Spleen (tissue), 11 donors: ENCODE measurements at regions not wholly inside any gene's neighbourhood (a gene's known extent, or its start where the extent isn't known, plus 50 kb on each side); places are given as distances from the start of the nearest gene placed in this dataset.
"Not testable (repeated sequence)": the region's sequence is repeated elsewhere in the genome, so short reads cannot be mapped to it uniquely, and the experiment has no call there.

ENCODE experiments used
- DNase-seq: peaks from one replicate; pipeline ENCODE4 v3.0.0-alpha.2; 2020
- H3K27ac ChIP-seq, 8 donors: fragments of 200-600 bp; sonication (generic) in 7 of 8; 1 replicate in 4 of 8; 2 replicates in 4 of 8; pipeline versions ENCODE4 v1.5.0 to v1.8.0; 2016 to 2021; ENCODE audit warnings: inconsistent platforms in 4 of 8, mild to moderate bottlenecking in 4 of 8, moderate library complexity in 1 of 8
- H3K27me3 ChIP-seq, 7 donors: fragments of 200-600 bp; sonication (generic) in 6 of 7; replicated peaks in 1 of 7; 1 replicate in 4 of 7; 2 replicates in 3 of 7; pipeline versions ENCODE4 v1.5.0 to v1.8.0; 2016 to 2021; ENCODE audit warnings: inconsistent platforms in 3 of 7, mild to moderate bottlenecking in 1 of 7
- H3K36me3 ChIP-seq, 6 donors: fragments of 200-600 bp; sonication (generic) in 5 of 6; 1 replicate in 4 of 6; 2 replicates in 2 of 6; pipeline versions ENCODE4 v1.5.0 to v1.8.0; 2016 to 2021; ENCODE audit warnings: inconsistent platforms in 2 of 6
- H3K4me1 ChIP-seq, 6 donors: fragments of 200-600 bp; sonication (generic) in 5 of 6; 1 replicate in 3 of 6; 2 replicates in 3 of 6; pipeline versions ENCODE4 v1.5.0 to v1.8.0; 2016 to 2021; ENCODE audit warnings: inconsistent platforms in 3 of 6
- H3K4me3 ChIP-seq, 8 donors: fragments of 200-600 bp; sonication (generic) in 7 of 8; 1 replicate in 4 of 8; 2 replicates in 4 of 8; pipeline versions ENCODE4 v1.5.0 to v1.8.0; 2016 to 2021; ENCODE audit warnings: inconsistent platforms in 4 of 8, mild to moderate bottlenecking in 4 of 8, moderate library complexity in 2 of 8
- H3K9me3 ChIP-seq, 8 donors: fragments of 200-600 bp; sonication (generic) in 7 of 8; 1 replicate in 4 of 8; 2 replicates in 4 of 8; pipeline versions ENCODE4 v1.5.0 to v1.8.0; 2016 to 2021; ENCODE audit warnings: inconsistent platforms in 4 of 8
- POLR2A ChIP-seq, 3 donors: fragments of 450-650 bp; IDR thresholded peaks; one replicate each; pipeline ENCODE4 v1.5.1; 2017; ENCODE audit warnings: antibody characterized with exemption in 3 of 3, mild to moderate bottlenecking in 1 of 3
- POLR2AphosphoS5 ChIP-seq, 3 donors: sonication (generic); formaldehyde crosslinking; IDR thresholded peaks; one replicate each; pipeline ENCODE4 v1.5.1; 2017; ENCODE audit warnings: antibody characterized with exemption in 3 of 3
- WGBS, 5 donors: extraction: QIAGEN DNeasy Blood & Tissue Kit in 3 of 5; methylation state at CpG; one replicate each; pipeline versions ENCODE4 v1.1.5 to v1.1.7; 2013 to 2018; 5-methylcytosine and 5-hydroxymethylcytosine counted together
- intact Hi-C: fragments of 100-400 bp; cut with DNase I; formaldehyde crosslinking; loops from one replicate; pipeline ENCODE4 v1.15.0; 2023; ENCODE audit warnings: low total_unique reads
- TF ChIP-seq, protein P1 (sequence below), 11 experiments: fragments of 200-600 bp in 7 of 11; fragments of 450-650 bp in 4 of 11; sonication (generic) in 4 of 11; IDR thresholded peaks in 8 of 11; conservative IDR thresholded peaks in 3 of 11; 1 replicate in 7 of 11; 2 replicates in 4 of 11; pipeline versions ENCODE4 v1.4.0 to v1.8.0; 2016 to 2021; ENCODE audit warnings: antibody characterized with exemption in 11 of 11, inconsistent platforms in 4 of 11, mild to moderate bottlenecking in 1 of 11
- donor health status: healthy with polysubstance abuse.
- donor health status: DM: no; HTN: no; CAD: no; lungs with moderate emphysema.
- donor health status: DM: no; HTN: no; CAD: no.
- donor health status: Bipolar disorder and iron deficiency.
- donor health status: healthy.
- donor health status: DM: no; HTN: no; CAD: no.
- donor health status: DM: yes; HTN: yes; CAD: no.

DNA sequence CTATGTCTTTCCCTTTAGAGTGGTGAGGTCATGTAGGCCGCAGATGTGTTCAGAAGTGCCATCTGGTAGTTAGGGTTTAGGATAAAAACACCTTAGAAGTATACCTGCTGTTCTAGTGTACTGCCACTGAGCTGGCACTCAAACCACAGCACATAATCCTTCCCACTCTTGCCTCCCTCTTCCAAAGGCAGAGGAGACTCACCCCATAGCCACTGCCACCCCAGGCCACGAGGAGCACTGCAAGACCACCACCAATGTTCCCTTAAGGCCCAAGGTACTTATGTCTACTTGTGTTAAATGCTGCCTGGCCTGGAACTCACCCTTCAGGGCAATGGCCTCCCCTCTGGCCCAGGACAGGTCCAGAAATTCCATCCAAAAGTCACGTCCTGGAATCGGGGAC, 379.5 kb upstream of the EDIL3 start:
- Histone ChIP-seq H3K36me3 (no peaks in the 10 kb centered on the region), H3K9me3 (peaks cover 0 to 8% (median 0%) of the 10 kb centered on the region in 8 donors), H3K27ac (no peak overlapping the region), H3K4me1 (no peaks in the 10 kb centered on the region), H3K4me3 (no peak overlapping the region), H3K27me3 (no peaks in the 10 kb centered on the region)
- intact Hi-C loops = no loop called here
- TF ChIP-seq POLR2A (IDR thresholded peaks at IDR 0.05) (no peak), POLR2AphosphoS5 (IDR thresholded peaks at IDR 0.05) (no peak)
- TF ChIP-seq, protein P1, sequence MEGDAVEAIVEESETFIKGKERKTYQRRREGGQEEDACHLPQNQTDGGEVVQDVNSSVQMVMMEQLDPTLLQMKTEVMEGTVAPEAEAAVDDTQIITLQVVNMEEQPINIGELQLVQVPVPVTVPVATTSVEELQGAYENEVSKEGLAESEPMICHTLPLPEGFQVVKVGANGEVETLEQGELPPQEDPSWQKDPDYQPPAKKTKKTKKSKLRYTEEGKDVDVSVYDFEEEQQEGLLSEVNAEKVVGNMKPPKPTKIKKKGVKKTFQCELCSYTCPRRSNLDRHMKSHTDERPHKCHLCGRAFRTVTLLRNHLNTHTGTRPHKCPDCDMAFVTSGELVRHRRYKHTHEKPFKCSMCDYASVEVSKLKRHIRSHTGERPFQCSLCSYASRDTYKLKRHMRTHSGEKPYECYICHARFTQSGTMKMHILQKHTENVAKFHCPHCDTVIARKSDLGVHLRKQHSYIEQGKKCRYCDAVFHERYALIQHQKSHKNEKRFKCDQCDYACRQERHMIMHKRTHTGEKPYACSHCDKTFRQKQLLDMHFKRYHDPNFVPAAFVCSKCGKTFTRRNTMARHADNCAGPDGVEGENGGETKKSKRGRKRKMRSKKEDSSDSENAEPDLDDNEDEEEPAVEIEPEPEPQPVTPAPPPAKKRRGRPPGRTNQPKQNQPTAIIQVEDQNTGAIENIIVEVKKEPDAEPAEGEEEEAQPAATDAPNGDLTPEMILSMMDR (IDR thresholded peaks at IDR 0.05 in 8 of 11, conservative IDR thresholded peaks at IDR 0.05 in 3 of 11) = no peak
- 68 to 76% (median 75%) methylated on average over 4 of the region's 4 CpGs for WGBS, 5 donors
- DNase-seq = no peak

DNA sequence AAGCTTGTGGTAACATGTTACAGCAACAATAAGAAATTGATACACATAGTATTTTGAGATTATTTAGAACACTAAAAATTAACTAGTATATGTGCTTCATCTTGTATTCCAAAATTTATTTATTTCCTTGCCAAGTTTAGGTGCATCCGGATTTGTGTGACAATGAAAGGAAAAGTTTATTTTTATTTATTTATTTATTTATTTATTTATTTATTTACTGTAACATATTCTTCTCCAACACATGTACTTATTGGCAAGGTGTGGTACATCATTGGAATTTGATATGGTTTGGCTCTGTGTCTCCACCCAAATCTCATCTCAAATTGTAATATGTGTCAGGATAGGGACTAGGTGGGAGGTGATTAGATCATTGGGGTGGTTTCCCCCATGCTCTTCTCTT, 373.3 kb upstream of the EDIL3 start:
- H3K27ac ChIP-seq = no peak overlapping the region
- DNase-seq = no peak
- no peaks in the 10 kb centered on the region for H3K4me1 ChIP-seq
- H3K27me3 ChIP-seq = no peaks in the 10 kb centered on the region
- H3K4me3 ChIP-seq = no peak overlapping the region
- H3K9me3 ChIP-seq = no peaks in the 10 kb centered on the region
- intact Hi-C loops = no loop called here
- TF ChIP-seq POLR2A (IDR thresholded peaks at IDR 0.05) (no peak), POLR2AphosphoS5 (IDR thresholded peaks at IDR 0.05) (no peak)
- TF ChIP-seq, protein P1 (IDR thresholded peaks at IDR 0.05 in 8 of 11, conservative IDR thresholded peaks at IDR 0.05 in 3 of 11) = no peak
- H3K36me3 ChIP-seq = no peaks in the 10 kb centered on the region
- 80 to 94% (median 85%) methylated on average over 1 of the region's 1 CpG for WGBS, 5 donors

DNA sequence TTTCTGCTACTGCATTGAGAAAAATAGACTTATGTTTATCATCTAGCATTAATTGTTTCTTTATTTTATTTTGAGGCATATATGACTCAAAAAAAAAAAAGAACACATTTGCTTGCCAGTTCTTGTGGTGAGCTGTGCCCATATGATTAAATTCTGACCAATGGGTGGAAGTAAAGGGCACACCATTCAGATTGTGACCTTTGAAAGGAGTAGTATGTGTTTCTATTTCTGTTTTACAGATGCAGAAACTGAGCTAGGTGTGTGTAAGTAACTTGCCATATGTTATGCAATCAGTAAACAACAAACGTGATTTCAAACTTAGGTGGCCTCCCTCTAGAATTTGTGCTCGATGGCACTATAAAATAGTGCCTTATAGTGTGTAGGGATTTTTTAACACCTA, 368.1 kb upstream of the EDIL3 start:
- TF ChIP-seq POLR2AphosphoS5 (IDR thresholded peaks at IDR 0.05) (no peak), POLR2A (IDR thresholded peaks at IDR 0.05) (no peak)
- TF ChIP-seq, protein P1 (IDR thresholded peaks at IDR 0.05 in 8 of 11, conservative IDR thresholded peaks at IDR 0.05 in 3 of 11) = no peak
- intact Hi-C loops = no loop called here
- DNase-seq = no peak
- Histone ChIP-seq H3K27ac (no peak overlapping the region), H3K4me3 (no peak overlapping the region), H3K4me1 (no peaks in the 10 kb centered on the region), H3K27me3 (no peaks in the 10 kb centered on the region), H3K9me3 (no peaks in the 10 kb centered on the region), H3K36me3 (no peaks in the 10 kb centered on the region)
- WGBS, 5 donors = 69 to 85% (median 73%) methylated on average over 2 of the region's 2 CpGs

DNA sequence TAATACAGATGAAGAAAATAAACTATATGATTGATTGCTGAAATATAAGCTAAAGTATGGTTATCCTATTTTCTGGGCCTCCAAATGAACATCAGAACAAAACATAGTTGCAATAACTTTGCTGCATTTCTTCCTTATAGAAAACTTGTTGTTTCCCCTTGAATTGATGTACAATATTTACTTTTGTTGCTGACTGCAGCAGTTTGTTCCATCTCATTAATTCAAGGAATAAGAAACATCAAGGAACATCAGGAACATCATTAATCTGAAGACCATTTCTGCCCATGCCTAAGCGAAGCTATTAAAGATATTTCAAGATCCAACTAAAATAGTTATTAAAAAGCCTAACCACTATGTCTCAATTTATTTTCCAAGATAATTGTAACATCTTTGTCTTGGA, 363.6 kb upstream of the EDIL3 start:
- H3K4me1 ChIP-seq = no peaks in the 10 kb centered on the region
- no peak overlapping the region for H3K27ac ChIP-seq
- TF ChIP-seq POLR2A (IDR thresholded peaks at IDR 0.05) = no peak
- TF ChIP-seq, protein P1 (IDR thresholded peaks at IDR 0.05 in 8 of 11, conservative IDR thresholded peaks at IDR 0.05 in 3 of 11) = no peak
- TF ChIP-seq POLR2AphosphoS5 (IDR thresholded peaks at IDR 0.05) = no peak
- H3K4me3 ChIP-seq = no peak overlapping the region
- H3K36me3 ChIP-seq = no peaks in the 10 kb centered on the region
- WGBS, 5 donors = 0 to 81% (median 48%) methylated on average over 1 of the region's 1 CpG
- no peak for DNase-seq
- H3K9me3 ChIP-seq = peaks cover 0 to 9% (median 0%) of the 10 kb centered on the region in 8 donors
- no peaks in the 10 kb centered on the region for H3K27me3 ChIP-seq
- intact Hi-C loops = no loop called here

DNA sequence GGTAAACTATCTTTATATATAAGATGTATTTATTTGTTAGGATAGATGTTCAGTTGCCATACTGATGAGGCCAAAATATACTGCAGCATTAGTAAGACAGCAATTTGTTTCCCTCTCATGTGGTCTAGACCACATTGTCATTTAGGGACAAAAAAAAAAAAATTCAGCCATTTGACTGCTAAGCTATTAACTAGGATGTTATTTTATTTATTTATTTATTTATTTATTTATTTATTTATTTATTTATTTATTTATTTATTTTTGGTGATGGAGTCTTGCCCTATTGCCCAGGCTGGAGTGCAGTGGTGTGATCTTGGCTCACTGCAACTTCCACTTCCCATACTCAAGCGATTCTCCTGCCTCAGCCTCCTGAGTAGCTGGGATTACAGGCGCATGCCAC, 361.6 kb upstream of the EDIL3 start:
- intact Hi-C loops, H3K4me3 ChIP-seq: not testable (repeated sequence)
- WGBS, 5 donors = 83 to 94% (median 86%) methylated on average over 2 of the region's 2 CpGs

More for the DNA sequence above, 361.6 kb upstream of the EDIL3 start:
- not testable (repeated sequence) for H3K27ac ChIP-seq, H3K4me1 ChIP-seq, H3K27me3 ChIP-seq, DNase-seq, H3K36me3 ChIP-seq, H3K9me3 ChIP-seq
